WI38 (cell line): ENCODE measurements at regions not wholly inside any gene's neighbourhood (a gene's known extent, or its start where the extent isn't known, plus 50 kb on each side); places are given as distances from the start of the nearest gene placed in this dataset.
"Not testable (repeated sequence)": the region's sequence is repeated elsewhere in the genome, so short reads cannot be mapped to it uniquely, and the experiment has no call there.

ENCODE experiments used
- H3K4me3 ChIP-seq: 2 replicates; pipeline ENCODE4 v1.5.1; 2011; ENCODE audit warnings: low read depth, mild to moderate bottlenecking, control low read depth, low read length
- TF ChIP-seq, protein P1 (sequence below): IDR thresholded peaks from 2 replicates; pipeline ENCODE4 v1.5.1; 2012; ENCODE audit warnings: low read depth, mild to moderate bottlenecking, control low read depth, low read length

DNA sequence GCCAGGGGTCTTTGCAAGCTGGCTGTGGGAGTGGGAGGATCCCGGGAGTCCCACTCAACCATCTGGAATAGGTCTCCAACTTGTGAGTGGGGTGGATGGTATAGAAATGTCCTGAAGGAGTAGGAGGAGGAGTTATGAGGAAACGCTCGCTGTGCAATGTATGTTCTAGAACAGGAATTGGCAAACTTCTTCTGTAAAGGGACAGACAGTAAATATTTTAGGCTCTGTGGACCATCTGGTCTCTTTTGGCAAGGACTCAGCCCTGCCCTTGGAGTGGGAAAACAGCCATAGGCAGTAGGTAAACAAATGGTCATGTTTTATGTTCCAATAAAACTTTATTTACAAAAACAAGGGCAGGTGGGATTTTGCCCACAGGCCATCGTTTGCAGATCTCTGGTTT lies 149.2 kb downstream of the NPIPB5 start:
- no peak overlapping the region for H3K4me3 ChIP-seq
- TF ChIP-seq, protein P1, sequence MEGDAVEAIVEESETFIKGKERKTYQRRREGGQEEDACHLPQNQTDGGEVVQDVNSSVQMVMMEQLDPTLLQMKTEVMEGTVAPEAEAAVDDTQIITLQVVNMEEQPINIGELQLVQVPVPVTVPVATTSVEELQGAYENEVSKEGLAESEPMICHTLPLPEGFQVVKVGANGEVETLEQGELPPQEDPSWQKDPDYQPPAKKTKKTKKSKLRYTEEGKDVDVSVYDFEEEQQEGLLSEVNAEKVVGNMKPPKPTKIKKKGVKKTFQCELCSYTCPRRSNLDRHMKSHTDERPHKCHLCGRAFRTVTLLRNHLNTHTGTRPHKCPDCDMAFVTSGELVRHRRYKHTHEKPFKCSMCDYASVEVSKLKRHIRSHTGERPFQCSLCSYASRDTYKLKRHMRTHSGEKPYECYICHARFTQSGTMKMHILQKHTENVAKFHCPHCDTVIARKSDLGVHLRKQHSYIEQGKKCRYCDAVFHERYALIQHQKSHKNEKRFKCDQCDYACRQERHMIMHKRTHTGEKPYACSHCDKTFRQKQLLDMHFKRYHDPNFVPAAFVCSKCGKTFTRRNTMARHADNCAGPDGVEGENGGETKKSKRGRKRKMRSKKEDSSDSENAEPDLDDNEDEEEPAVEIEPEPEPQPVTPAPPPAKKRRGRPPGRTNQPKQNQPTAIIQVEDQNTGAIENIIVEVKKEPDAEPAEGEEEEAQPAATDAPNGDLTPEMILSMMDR: no peak

DNA sequence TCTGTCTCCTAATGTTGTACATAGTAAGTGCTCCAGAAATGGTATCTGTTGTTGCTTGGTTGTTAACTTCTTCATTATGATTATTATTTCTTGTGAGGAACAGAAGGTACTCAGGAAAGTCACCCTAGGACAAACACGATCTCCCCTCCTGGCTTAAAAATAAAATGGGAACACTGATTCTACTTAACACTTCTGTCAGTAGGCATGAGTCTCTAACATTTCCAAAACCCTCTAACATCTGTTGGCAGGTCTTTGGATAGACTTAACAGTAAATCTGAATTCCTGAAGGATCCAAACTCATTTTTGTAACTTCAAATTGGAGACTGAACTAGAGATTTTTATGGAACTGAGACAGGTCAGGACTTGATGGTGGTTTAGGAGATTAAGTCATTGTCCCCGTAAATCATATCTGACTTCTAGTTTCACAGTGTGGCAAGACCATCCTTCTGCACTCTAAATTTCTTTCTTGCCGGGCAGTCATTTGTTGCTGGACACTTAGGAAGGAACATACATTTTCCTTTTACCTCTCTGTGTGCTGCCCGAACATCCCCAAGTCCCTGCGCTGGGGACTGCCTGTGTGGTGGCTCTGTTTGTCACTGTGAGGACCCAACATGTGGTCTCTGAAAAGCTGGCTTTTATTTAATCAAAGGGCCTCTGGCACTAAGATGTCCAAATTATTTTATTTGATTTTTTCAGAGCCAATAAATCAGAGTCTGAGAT lies 149.9 kb downstream of the NPIPB5 start:
- no peak overlapping the region for H3K4me3 ChIP-seq

DNA sequence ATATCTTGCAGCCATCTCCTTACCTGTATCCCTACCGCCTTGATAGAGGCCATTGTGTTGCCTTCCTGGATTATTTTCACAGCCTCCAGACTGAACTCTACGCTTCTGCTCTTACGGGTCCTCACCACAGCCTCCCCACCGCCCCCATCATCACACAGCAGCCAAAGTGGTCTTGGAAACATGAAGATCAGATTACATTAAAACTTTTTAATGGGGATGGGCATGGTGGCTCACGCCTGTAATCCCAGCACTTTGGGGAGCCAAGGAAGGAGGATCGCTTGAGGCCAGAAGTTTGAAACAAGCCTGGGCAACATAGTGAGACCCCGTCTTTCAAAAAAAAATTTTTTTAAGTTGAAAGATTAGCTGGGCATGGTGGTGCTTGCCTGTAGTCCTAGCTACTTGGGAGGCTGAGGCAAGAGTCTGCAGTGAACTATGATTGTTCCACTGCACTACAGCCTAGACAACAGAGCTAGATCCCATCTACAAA lies 150.5 kb downstream of the NPIPB5 start:
- TF ChIP-seq, protein P1: no peak

More for the DNA sequence above, 149.9 kb downstream of the NPIPB5 start:
- TF ChIP-seq, protein P1: no peak

DNA sequence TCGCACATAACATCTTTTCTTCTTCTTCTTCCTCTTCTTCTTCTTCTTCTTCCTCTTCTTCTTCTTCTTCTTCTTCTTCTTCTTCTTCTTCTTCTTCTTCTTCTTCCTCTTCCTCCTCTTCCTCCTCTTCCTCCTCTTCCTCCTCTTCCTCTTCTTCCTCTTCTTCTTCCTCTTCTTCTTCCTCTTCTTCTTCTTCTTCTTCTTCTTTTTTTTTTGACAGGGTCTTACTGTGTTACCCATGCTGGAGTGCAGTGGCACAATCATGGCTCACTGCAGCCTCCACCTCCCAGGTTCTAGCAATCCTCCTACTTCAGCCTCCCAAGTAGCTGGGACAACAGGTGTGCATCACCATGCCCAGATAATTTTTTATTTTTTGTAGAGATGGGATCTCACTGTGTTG lies 151.0 kb upstream of the HS3ST2 start:
- H3K4me3 ChIP-seq: not testable (repeated sequence)

More for the DNA sequence above, 150.5 kb downstream of the NPIPB5 start:
- H3K4me3 ChIP-seq: no peak overlapping the region

DNA sequence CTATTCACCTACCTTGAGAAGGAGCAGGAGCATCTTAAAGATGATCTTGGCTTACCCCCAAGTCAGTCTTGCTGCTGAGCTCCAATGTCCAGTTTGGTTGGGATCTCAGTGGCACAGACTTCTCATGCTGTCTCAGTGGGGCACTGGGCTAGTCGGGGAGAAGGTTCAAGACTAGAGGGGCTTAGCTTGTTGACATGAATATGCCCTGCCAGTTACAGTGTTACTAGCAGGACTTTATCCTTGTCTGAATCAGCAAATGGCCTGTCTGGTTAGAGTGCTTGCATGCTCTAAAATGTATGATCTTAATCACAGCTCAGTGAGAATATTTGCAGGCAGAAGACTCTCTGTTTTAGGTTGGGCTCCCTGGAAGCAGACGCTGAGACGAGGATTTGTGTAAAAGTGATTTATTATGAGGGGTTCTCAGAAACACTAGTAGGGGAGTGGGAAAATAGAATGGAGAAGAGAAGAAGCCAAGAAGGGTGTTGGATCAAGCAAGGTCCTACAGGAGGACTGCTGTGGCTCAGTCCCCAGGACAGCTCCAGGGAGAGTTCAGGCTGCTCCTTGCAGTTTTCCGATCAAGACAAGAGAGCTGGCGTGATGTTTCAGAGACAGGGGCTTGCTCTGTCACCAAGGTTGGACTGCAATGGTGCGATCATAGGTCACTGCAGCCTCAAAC lies 150.4 kb upstream of the HS3ST2 start:
- TF ChIP-seq, protein P1: no peak
- no peak overlapping the region for H3K4me3 ChIP-seq

DNA sequence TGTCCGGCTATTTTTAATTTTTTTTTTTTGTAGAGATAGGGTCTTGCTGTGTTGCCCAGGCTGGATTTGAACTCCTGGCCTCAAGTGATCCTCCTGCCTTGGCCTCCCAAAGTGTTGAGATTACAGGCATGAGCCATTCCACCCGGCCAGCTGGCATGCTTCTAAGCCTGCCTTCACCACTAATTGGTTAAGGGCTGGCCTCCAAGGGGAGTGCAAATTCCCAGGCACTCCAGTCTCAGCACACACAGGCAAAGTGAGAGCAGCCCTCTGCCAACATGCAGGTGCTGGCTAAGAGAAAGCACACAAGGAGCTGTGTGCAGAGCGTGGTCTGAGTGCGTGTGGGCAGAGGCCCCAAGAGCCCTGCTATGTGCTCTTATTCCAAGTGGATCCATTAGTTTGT lies 149.8 kb upstream of the HS3ST2 start:
- H3K4me3 ChIP-seq: no peak overlapping the region
- TF ChIP-seq, protein P1: no peak

DNA sequence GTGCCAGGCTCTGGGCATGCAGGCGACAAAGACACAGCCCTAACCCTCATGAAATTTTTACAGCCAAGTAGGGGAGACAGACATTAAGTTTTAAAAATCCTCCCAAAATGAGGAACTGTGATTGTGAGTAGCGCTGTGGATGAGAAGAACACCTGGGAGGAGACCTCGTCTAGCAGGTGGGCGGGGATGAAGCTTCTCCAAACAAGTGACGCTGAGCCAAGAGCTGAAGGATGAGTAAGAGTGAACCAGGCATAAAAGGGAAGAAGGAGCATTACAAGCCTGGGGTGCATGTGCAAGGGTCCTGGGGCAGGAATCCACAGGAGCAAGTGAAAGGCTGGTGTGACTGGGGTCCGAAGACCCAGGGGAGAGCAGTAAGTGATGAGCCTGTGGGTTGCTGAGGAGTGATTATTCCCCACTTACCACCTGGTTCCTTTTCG lies 149.4 kb upstream of the HS3ST2 start:
- no peak overlapping the region for H3K4me3 ChIP-seq
- TF ChIP-seq, protein P1: no peak
